Muscle layer of duodenum (tissue), 2 donors: ENCODE measurements at regions not wholly inside any gene's neighbourhood (a gene's known extent, or its start where the extent isn't known, plus 50 kb on each side); places are given as distances from the start of the nearest gene placed in this dataset.

ENCODE experiments used
- H3K27ac ChIP-seq: one replicate; pipeline ENCODE4 v1.7.0; 2013; ENCODE audit warnings: mild to moderate bottlenecking, low read length
- H3K27me3 ChIP-seq: one replicate; pipeline ENCODE4 v1.7.0; 2013; ENCODE audit warnings: low read depth, mild to moderate bottlenecking, control low read depth, low read length
- H3K36me3 ChIP-seq, 2 donors: one replicate each; pipeline ENCODE4 v1.7.0; 2013; ENCODE audit warnings: low read length in 2 of 2, control low read depth in 1 of 2, mild to moderate bottlenecking in 1 of 2; ENCODE audit not compliant: insufficient read depth in 2 of 2, control insufficient read depth in 1 of 2
- H3K4me1 ChIP-seq, 2 donors: one replicate each; pipeline ENCODE4 v1.7.0; 2013; ENCODE audit warnings: low read length in 2 of 2, mild to moderate bottlenecking in 2 of 2, control low read depth in 1 of 2, moderate library complexity in 1 of 2; ENCODE audit not compliant: insufficient read depth in 2 of 2, control insufficient read depth in 1 of 2
- H3K4me3 ChIP-seq, 2 donors: one replicate each; pipeline ENCODE4 v1.7.0; 2013; ENCODE audit warnings: low read length in 2 of 2, low read depth in 1 of 2, mild to moderate bottlenecking in 1 of 2
- H3K9me3 ChIP-seq, 2 donors: one replicate each; pipeline ENCODE4 v1.7.0; 2013; ENCODE audit warnings: low read length in 2 of 2, control low read depth in 1 of 2, mild to moderate bottlenecking in 1 of 2; ENCODE audit not compliant: control insufficient read depth in 1 of 2
- donor health status: healthy.

GRCh38 chr5:96157841-96158291, 196.2 kb upstream of the ELL2 start:
- Histone ChIP-seq H3K4me3 (no peak overlapping the region), H3K4me1 (no peaks in the 10 kb centered on the region), H3K27ac (no peak overlapping the region), H3K36me3 (no peaks in the 10 kb centered on the region), H3K9me3 (no peaks in the 10 kb centered on the region), H3K27me3 (no peaks in the 10 kb centered on the region)

- Histone ChIP-seq H3K9me3 (no peaks in the 10 kb centered on the region), H3K27ac (no peak overlapping the region), H3K36me3 (no peaks in the 10 kb centered on the region), H3K4me1 (no peaks in the 10 kb centered on the region), H3K27me3 (no peaks in the 10 kb centered on the region), H3K4me3 (no peak overlapping the region)
Observed at GRCh38 chr5:96157077-96157780, 195.6 kb upstream of the ELL2 start.

- H3K4me1 ChIP-seq, result no peaks in the 10 kb centered on the region
- H3K27me3 ChIP-seq, result no peaks in the 10 kb centered on the region
- H3K9me3 ChIP-seq, result no peaks in the 10 kb centered on the region
- H3K27ac ChIP-seq, result no peak overlapping the region
- H3K36me3 ChIP-seq, result no peaks in the 10 kb centered on the region
- H3K4me3 ChIP-seq, result no peak overlapping the region
Observed at GRCh38 chr5:96155147-96155546, 193.5 kb upstream of the ELL2 start.

GRCh38 chr5:96151891-96152290, 190.2 kb upstream of the ELL2 start:
- H3K4me1 ChIP-seq, result no peaks in the 10 kb centered on the region
- no peak overlapping the region for H3K27ac ChIP-seq
- H3K27me3 ChIP-seq, result no peaks in the 10 kb centered on the region
- H3K36me3 ChIP-seq, result no peaks in the 10 kb centered on the region
- no peak overlapping the region for H3K4me3 ChIP-seq
- H3K9me3 ChIP-seq, result no peaks in the 10 kb centered on the region

GRCh38 chr5:96150007-96150406, 188.4 kb upstream of the ELL2 start:
- H3K9me3 ChIP-seq, result no peaks in the 10 kb centered on the region
- H3K27me3 ChIP-seq, result no peaks in the 10 kb centered on the region
- H3K4me3 ChIP-seq, result no peak overlapping the region
- no peak overlapping the region for H3K27ac ChIP-seq
- no peaks in the 10 kb centered on the region for H3K36me3 ChIP-seq
- no peaks in the 10 kb centered on the region for H3K4me1 ChIP-seq

- Histone ChIP-seq H3K4me1 (no peaks in the 10 kb centered on the region), H3K9me3 (no peaks in the 10 kb centered on the region), H3K36me3 (no peaks in the 10 kb centered on the region), H3K4me3 (no peak overlapping the region), H3K27me3 (no peaks in the 10 kb centered on the region), H3K27ac (no peak overlapping the region)
Observed at GRCh38 chr5:96149546-96149945, 187.9 kb upstream of the ELL2 start.

- Histone ChIP-seq H3K27me3 (no peaks in the 10 kb centered on the region), H3K4me3 (no peak overlapping the region), H3K4me1 (no peaks in the 10 kb centered on the region), H3K36me3 (no peaks in the 10 kb centered on the region), H3K9me3 (no peaks in the 10 kb centered on the region), H3K27ac (no peak overlapping the region)
Observed at GRCh38 chr5:96149021-96149420, 187.4 kb upstream of the ELL2 start.

GRCh38 chr5:96148376-96148775, 186.7 kb upstream of the ELL2 start:
- H3K27ac ChIP-seq, result no peak overlapping the region
- no peaks in the 10 kb centered on the region for H3K9me3 ChIP-seq
- no peaks in the 10 kb centered on the region for H3K36me3 ChIP-seq
- H3K4me1 ChIP-seq, result peaks cover under 1 to 2% of the 10 kb centered on the region in 2 donors
- no peak overlapping the region for H3K4me3 ChIP-seq
- H3K27me3 ChIP-seq, result no peaks in the 10 kb centered on the region

- Histone ChIP-seq H3K4me1 (peaks cover 4 to 5% of the 10 kb centered on the region in 2 donors), H3K27ac (no peak overlapping the region), H3K9me3 (no peaks in the 10 kb centered on the region)
Observed at GRCh38 chr5:96147866-96148265, 186.2 kb upstream of the ELL2 start.

GRCh38 chr5:96146675-96147074, 185.0 kb upstream of the ELL2 start:
- no peak overlapping the region for H3K27ac ChIP-seq
- H3K27me3 ChIP-seq, result no peaks in the 10 kb centered on the region
- H3K4me3 ChIP-seq, result no peak overlapping the region
- no peaks in the 10 kb centered on the region for H3K36me3 ChIP-seq
- H3K4me1 ChIP-seq, result peaks cover 4 to 5% of the 10 kb centered on the region in 2 donors
- no peaks in the 10 kb centered on the region for H3K9me3 ChIP-seq

More at GRCh38 chr5:96147866-96148265, 186.2 kb upstream of the ELL2 start:
- Histone ChIP-seq H3K36me3 (no peaks in the 10 kb centered on the region), H3K4me3 (no peak overlapping the region), H3K27me3 (no peaks in the 10 kb centered on the region)

- H3K4me3 ChIP-seq, result no peak overlapping the region
- no peaks in the 10 kb centered on the region for H3K36me3 ChIP-seq
- H3K4me1 ChIP-seq, result peaks cover 4 to 5% of the 10 kb centered on the region in 2 donors
- H3K27ac ChIP-seq, result no peak overlapping the region
- H3K27me3 ChIP-seq, result no peaks in the 10 kb centered on the region
- H3K9me3 ChIP-seq, result no peaks in the 10 kb centered on the region
Observed at GRCh38 chr5:96144289-96144688, 182.6 kb upstream of the ELL2 start.

GRCh38 chr5:96143450-96143849, 181.8 kb upstream of the ELL2 start:
- Histone ChIP-seq H3K4me3 (no peak overlapping the region), H3K27ac (peak overlapping the region; percentile 19), H3K27me3 (no peaks in the 10 kb centered on the region), H3K4me1 (peaks cover 4 to 5% of the 10 kb centered on the region in 2 donors), H3K36me3 (no peaks in the 10 kb centered on the region), H3K9me3 (no peaks in the 10 kb centered on the region)
